SH-SY5Y (cell line): ENCODE measurements at regions not wholly inside any gene's neighbourhood (a gene's known extent, or its start where the extent isn't known, plus 50 kb on each side); places are given as distances from the start of the nearest gene placed in this dataset.

Experiments used
- GATA2 ChIP-seq: IDR thresholded peaks from 2 replicates; pipeline ENCODE4 v1.6.1; 2011; ENCODE audit warnings: mild to moderate bottlenecking, low read depth, low read length
- GATA3 ChIP-seq: IDR thresholded peaks from 2 replicates; pipeline ENCODE4 v1.6.1; 2011; ENCODE audit warnings: low read depth, mild to moderate bottlenecking, low read length, moderate library complexity

- TF ChIP-seq GATA2, result no peak
- no peak for TF ChIP-seq GATA3
These were observed 342.2 kb upstream of the MEOX2 start for GRCh38 chr7:16028636-16029035.
